ENCODE measurements at regions not wholly inside any gene's neighbourhood (a gene's known extent, or its start where the extent isn't known, plus 50 kb on each side); places are given as distances from the start of the nearest gene placed in this dataset.

DNA sequence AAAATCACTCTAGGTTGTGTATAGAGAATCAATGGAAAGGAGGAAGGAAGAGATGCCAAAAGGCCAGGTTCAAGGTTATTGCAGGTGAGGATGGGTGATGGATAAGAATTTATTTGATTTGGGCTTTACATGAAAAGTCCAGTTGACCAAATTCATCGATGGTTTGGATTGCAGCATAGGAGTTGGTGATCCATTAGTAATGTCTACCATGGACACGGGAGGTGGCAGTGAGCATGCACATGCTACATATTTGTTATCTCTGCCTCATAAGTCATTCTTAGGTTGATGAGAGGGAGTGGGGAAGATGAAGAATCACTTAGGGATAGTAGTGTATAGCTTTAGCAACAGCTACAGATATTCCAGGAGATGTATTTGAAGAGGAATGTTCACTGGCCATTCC, 211.4 kb downstream of the PHETA1 start (continued):
- no peak for TF ChIP-seq RNF2 (IDR thresholded peaks at IDR 0.05; ENCODE audit: borderline replicate concordance, low read depth, low read length, missing control alignments, poor library complexity, severe bottlenecking)
- no peak for TF ChIP-seq CBX5 (IDR thresholded peaks at IDR 0.05; ENCODE audit: low read depth, low read length)
- no peak for TF ChIP-seq CHD2 (IDR thresholded peaks at IDR 0.05; ENCODE audit: low read length)
- TF ChIP-seq FOSL1 (IDR thresholded peaks at IDR 0.05; ENCODE audit: insufficient read depth, low read depth, low read length) = no peak
- no peak for TF ChIP-seq HDAC6 (IDR thresholded peaks at IDR 0.05; ENCODE audit: low read depth, low read length)
- TF ChIP-seq NRF1 (IDR thresholded peaks at IDR 0.05; ENCODE audit: low read depth, low read length) = no peak
